ENCODE measurements at regions not wholly inside any gene's neighbourhood (a gene's known extent, or its start where the extent isn't known, plus 50 kb on each side); places are given as distances from the start of the nearest gene placed in this dataset.

DNA sequence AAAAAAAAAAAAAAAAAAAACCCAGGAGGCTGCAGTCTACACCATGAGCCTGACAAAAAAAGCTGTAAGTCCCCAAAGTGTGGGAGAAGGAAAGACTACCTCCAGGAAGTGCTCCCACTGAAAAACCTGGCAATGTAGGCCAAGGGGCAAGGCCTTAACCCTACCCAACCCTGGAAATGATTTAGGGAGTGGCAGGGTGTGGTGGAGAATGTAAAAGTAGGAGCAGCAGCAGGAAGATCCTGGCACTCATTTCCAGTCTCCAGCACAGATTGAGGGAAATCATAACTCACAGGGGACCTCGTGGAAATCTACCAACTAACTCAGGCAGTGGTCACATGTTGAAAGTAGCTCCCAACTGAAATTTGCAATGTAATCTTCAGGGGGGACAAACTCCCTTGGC lies 839.5 kb downstream of the EPHA3 start:
- no peaks in the 10 kb centered on the region for H3K36me3 Mint-ChIP-seq
- no peak overlapping the region for H3K4me3 Mint-ChIP-seq
- no peaks in the 10 kb centered on the region for H3K36me3 ChIP-seq (replicated peaks in 1 of 2; ENCODE audit: control insufficient read depth in 1 of 2, insufficient read depth in 2 of 2, low read length in 2 of 2)
- H3K9me3 ChIP-seq (replicated peaks in 1 of 2; ENCODE audit: control insufficient read depth in 1 of 2, insufficient read depth in 1 of 2, low read length in 2 of 2): peaks cover 0 to 9% of the 10 kb centered on the region in 2 donors
- H3K9me3 Mint-ChIP-seq: peaks cover 4 to 14% (median 9%) of the 10 kb centered on the region in 7 donors
- no peaks in the 10 kb centered on the region for H3K4me1 ChIP-seq (ENCODE audit: control insufficient read depth in 1 of 2, insufficient read depth in 2 of 2, low read length in 2 of 2)
- no peak overlapping the region for H2AFZ ChIP-seq (ENCODE audit: insufficient read depth, low read depth, low read length, poor library complexity, severe bottlenecking)
- no peak overlapping the region for H3K27ac ChIP-seq (ENCODE audit: low read depth in 1 of 2, low read length in 2 of 2)
- H3K27me3 ChIP-seq (ENCODE audit: control insufficient read depth in 2 of 2, insufficient read depth in 2 of 2, low read length in 2 of 2): no peaks in the 10 kb centered on the region
- intact Hi-C loops (cut with micrococcal nuclease): no loop called here
- DNase-seq: no peak
- TF ChIP-seq, protein P1, sequence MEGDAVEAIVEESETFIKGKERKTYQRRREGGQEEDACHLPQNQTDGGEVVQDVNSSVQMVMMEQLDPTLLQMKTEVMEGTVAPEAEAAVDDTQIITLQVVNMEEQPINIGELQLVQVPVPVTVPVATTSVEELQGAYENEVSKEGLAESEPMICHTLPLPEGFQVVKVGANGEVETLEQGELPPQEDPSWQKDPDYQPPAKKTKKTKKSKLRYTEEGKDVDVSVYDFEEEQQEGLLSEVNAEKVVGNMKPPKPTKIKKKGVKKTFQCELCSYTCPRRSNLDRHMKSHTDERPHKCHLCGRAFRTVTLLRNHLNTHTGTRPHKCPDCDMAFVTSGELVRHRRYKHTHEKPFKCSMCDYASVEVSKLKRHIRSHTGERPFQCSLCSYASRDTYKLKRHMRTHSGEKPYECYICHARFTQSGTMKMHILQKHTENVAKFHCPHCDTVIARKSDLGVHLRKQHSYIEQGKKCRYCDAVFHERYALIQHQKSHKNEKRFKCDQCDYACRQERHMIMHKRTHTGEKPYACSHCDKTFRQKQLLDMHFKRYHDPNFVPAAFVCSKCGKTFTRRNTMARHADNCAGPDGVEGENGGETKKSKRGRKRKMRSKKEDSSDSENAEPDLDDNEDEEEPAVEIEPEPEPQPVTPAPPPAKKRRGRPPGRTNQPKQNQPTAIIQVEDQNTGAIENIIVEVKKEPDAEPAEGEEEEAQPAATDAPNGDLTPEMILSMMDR (IDR thresholded peaks at IDR 0.05): no peak
- H3K9ac ChIP-seq (ENCODE audit: insufficient read depth, low read length, poor library complexity, severe bottlenecking): no peak overlapping the region
- H3K4me1 Mint-ChIP-seq: no peaks in the 10 kb centered on the region
- H3K4me2 ChIP-seq (replicated peaks; ENCODE audit: extremely low read depth, low read length, poor library complexity, severe bottlenecking): no peak overlapping the region
- H3K79me2 ChIP-seq (ENCODE audit: insufficient read depth, low read length): no peaks in the 10 kb centered on the region
- H3K27ac Mint-ChIP-seq: no peak overlapping the region
- no peaks in the 10 kb centered on the region for H4K20me1 ChIP-seq (ENCODE audit: insufficient read depth, low read length)
- no CpG with 5 or more reads among the region's 1 CpG for WGBS (ENCODE audit: insufficient coverage)
- peaks cover 0 to 2% (median 0%) of the 10 kb centered on the region in 3 donors for H3K27me3 Mint-ChIP-seq (ENCODE audit: low read depth in 3 of 3)
- H3K4me3 ChIP-seq (replicated peaks in 1 of 3; ENCODE audit: low read depth in 2 of 3, low read length in 3 of 3): no peak overlapping the region

DNA sequence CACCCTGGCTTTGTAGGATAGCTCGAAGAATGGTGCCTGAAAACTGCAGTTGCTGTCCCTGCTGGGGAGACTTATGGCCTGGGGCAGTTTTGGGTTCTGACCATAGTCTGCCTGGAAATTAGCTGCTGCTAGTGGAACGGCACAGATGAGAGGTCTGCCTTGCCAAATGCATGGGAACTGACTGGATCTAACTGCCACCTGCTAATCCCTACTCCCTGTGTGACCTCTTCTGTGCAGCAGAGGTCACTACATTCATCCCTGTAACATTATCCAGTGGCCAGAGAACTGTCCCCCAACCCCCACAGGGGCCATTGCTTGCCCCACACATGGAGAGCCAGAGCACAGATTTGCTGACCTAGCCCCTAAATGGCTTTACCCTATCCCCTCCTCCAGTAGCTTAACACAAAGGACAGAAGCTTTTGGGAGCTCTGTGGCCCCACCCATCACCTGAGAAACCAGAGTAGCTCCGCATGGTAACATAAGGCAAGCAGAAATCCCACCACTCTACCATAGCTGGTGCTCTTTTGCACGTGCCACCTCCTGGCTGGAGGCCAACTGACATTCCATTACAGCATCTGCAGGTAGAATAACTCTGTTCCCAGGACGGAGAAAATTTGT lies 840.0 kb downstream of the EPHA3 start:
- no peaks in the 10 kb centered on the region for H3K4me1 ChIP-seq (ENCODE audit: control insufficient read depth in 1 of 2, insufficient read depth in 2 of 2, low read length in 2 of 2)
- H3K27ac ChIP-seq (ENCODE audit: low read depth in 1 of 2, low read length in 2 of 2): no peak overlapping the region
- H3K9me3 ChIP-seq (replicated peaks in 1 of 2; ENCODE audit: control insufficient read depth in 1 of 2, insufficient read depth in 1 of 2, low read length in 2 of 2): peaks cover 0 to 9% of the 10 kb centered on the region in 2 donors
- H3K36me3 ChIP-seq (replicated peaks in 1 of 2; ENCODE audit: control insufficient read depth in 1 of 2, insufficient read depth in 2 of 2, low read length in 2 of 2): no peaks in the 10 kb centered on the region
- Mint-ChIP-seq H3K27ac (no peak overlapping the region), H3K9me3 (peaks cover 2 to 11% (median 7%) of the 10 kb centered on the region in 7 donors), H3K36me3 (no peaks in the 10 kb centered on the region), H3K27me3 (ENCODE audit: low read depth in 3 of 3) (peaks cover 0 to 1% (median 0%) of the 10 kb centered on the region in 3 donors), H3K4me1 (no peaks in the 10 kb centered on the region), H3K4me3 (no peak overlapping the region)
- intact Hi-C loops (cut with micrococcal nuclease): no loop called here
- H3K4me3 ChIP-seq (replicated peaks in 1 of 3; ENCODE audit: low read depth in 2 of 3, low read length in 3 of 3): no peak overlapping the region
- no peaks in the 10 kb centered on the region for H3K79me2 ChIP-seq (ENCODE audit: insufficient read depth, low read length)
- H4K20me1 ChIP-seq (ENCODE audit: insufficient read depth, low read length): no peaks in the 10 kb centered on the region
- H2AFZ ChIP-seq (ENCODE audit: insufficient read depth, low read depth, low read length, poor library complexity, severe bottlenecking): no peak overlapping the region
- no peak overlapping the region for H3K9ac ChIP-seq (ENCODE audit: insufficient read depth, low read length, poor library complexity, severe bottlenecking)
- WGBS (ENCODE audit: insufficient coverage): 98% methylated on average over 5 of the region's 5 CpGs
- TF ChIP-seq, protein P1 (IDR thresholded peaks at IDR 0.05): no peak
- no peaks in the 10 kb centered on the region for H3K27me3 ChIP-seq (ENCODE audit: control insufficient read depth in 2 of 2, insufficient read depth in 2 of 2, low read length in 2 of 2)
- DNase-seq: no peak
- H3K4me2 ChIP-seq (replicated peaks; ENCODE audit: extremely low read depth, low read length, poor library complexity, severe bottlenecking): no peak overlapping the region
